Endothelial cell of hepatic sinusoid (primary cell): ENCODE measurements at regions not wholly inside any gene's neighbourhood (a gene's known extent, or its start where the extent isn't known, plus 50 kb on each side); places are given as distances from the start of the nearest gene placed in this dataset.

Experiments used
- in situ Hi-C: cut with HindIII; loops from 2 replicates; pipeline ENCODE4 v1.10.0; 2017; ENCODE audit warnings: low sequenced_read_pairs

GRCh38 chr5:8136271-8136670, 267.3 kb downstream of the MTRR start:
- in situ Hi-C loops: no loop called here

- in situ Hi-C loops: no loop called here
Measured at GRCh38 chr5:8137941-8138550, 269.1 kb downstream of the MTRR start.

- in situ Hi-C loops: no loop called here
Measured at GRCh38 chr5:8138884-8139283, 269.9 kb downstream of the MTRR start.

GRCh38 chr5:8150791-8151190, 281.8 kb downstream of the MTRR start:
- in situ Hi-C loops: no loop called here

GRCh38 chr5:8156706-8157105, 287.8 kb downstream of the MTRR start:
- in situ Hi-C loops: no loop called here

- in situ Hi-C loops: no loop called here
Measured at GRCh38 chr5:8157320-8157822, 288.4 kb downstream of the MTRR start.

- in situ Hi-C loops: no loop called here
Measured at GRCh38 chr5:8176101-8176693, 307.2 kb downstream of the MTRR start.

- in situ Hi-C loops: no loop called here
Measured at GRCh38 chr5:8184455-8185063, 315.6 kb downstream of the MTRR start.

GRCh38 chr5:8185852-8186251, 316.9 kb downstream of the MTRR start:
- in situ Hi-C loops: no loop called here

GRCh38 chr5:8188874-8189565, 320.1 kb downstream of the MTRR start:
- in situ Hi-C loops: no loop called here

GRCh38 chr5:8192840-8193239, 323.9 kb downstream of the MTRR start:
- in situ Hi-C loops: no loop called here

- in situ Hi-C loops: no loop called here
Measured at GRCh38 chr5:8196061-8196460, 327.1 kb downstream of the MTRR start.

- in situ Hi-C loops: no loop called here
Measured at GRCh38 chr5:8208307-8208706, 339.4 kb downstream of the MTRR start.

- in situ Hi-C loops: no loop called here
Measured at GRCh38 chr5:8209500-8209899, 340.6 kb downstream of the MTRR start.

GRCh38 chr5:8213701-8214240, 344.8 kb downstream of the MTRR start:
- in situ Hi-C loops: loop anchor here (5.0 kb wide), 1 partner anchor 104 kb away; no protein-coding TSS in a partner anchor

- in situ Hi-C loops: no loop called here
Measured at GRCh38 chr5:8216921-8217320, 348.0 kb downstream of the MTRR start.

- in situ Hi-C loops: no loop called here
Measured at GRCh38 chr5:8226148-8226547, 357.2 kb downstream of the MTRR start.

- in situ Hi-C loops: no loop called here
Measured at GRCh38 chr5:8227112-8227511, 358.2 kb downstream of the MTRR start.

GRCh38 chr5:8229551-8229950, 360.6 kb downstream of the MTRR start:
- in situ Hi-C loops: no loop called here

GRCh38 chr5:8230868-8231267, 361.9 kb downstream of the MTRR start:
- in situ Hi-C loops: no loop called here

GRCh38 chr5:8233479-8233878, 364.5 kb downstream of the MTRR start:
- in situ Hi-C loops: no loop called here
